PC-3 (cell line): ENCODE measurements at regions not wholly inside any gene's neighbourhood (a gene's known extent, or its start where the extent isn't known, plus 50 kb on each side); places are given as distances from the start of the nearest gene placed in this dataset.

Experiments used
- CTCF ChIP-seq: fragments of 300-600 bp; sonication (generic); conservative IDR thresholded peaks from 2 replicates; pipeline ENCODE4 v1.5.1; 2017; ENCODE audit warnings: antibody characterized with exemption, low read depth, mild to moderate bottlenecking, low read length
- EZH2 ChIP-seq: fragments of 300-600 bp; sonication (generic); IDR thresholded peaks from one replicate; pipeline ENCODE4 v1.6.1; 2017; ENCODE audit warnings: antibody characterized with exemption, mild to moderate bottlenecking, low read length; ENCODE audit not compliant: unreplicated experiment
- EZH2phosphoT487 ChIP-seq: fragments of 300-600 bp; sonication (generic); IDR thresholded peaks from 2 replicates; pipeline ENCODE4 v1.6.1; 2018; ENCODE audit warnings: mild to moderate bottlenecking, antibody characterized with exemption, low read length, borderline replicate concordance

- no peak for TF ChIP-seq CTCF
- TF ChIP-seq EZH2: no peak
- TF ChIP-seq EZH2phosphoT487: no peak
Measured at GRCh38 chr12:87388376-87388775, 640.8 kb downstream of the C12orf50 start.
